ENCODE measurements at regions not wholly inside any gene's neighbourhood (a gene's known extent, or its start where the extent isn't known, plus 50 kb on each side); places are given as distances from the start of the nearest gene placed in this dataset.

DNA sequence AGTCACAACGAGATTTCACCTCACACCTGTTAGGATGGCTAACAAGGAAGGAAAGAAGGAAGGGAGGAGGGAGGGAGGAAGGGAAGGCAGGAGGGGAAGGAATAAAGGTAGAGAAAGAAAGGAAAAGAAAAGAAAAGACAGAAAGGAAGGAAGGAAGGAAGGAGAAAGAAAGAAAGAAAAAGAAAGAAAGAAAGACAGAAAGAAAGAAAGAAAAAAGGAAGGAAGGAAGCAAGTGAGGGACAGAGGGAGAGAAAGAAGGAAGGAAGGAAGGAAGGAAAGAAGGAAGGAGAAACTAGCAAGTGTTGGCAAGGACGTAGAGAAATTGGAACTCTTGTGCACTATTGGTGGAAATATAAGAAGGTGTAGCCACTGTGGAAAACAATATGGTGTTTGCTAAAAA is 52.2 kb downstream of the CCDC185 start:
- no peak for DNase-seq

DNA sequence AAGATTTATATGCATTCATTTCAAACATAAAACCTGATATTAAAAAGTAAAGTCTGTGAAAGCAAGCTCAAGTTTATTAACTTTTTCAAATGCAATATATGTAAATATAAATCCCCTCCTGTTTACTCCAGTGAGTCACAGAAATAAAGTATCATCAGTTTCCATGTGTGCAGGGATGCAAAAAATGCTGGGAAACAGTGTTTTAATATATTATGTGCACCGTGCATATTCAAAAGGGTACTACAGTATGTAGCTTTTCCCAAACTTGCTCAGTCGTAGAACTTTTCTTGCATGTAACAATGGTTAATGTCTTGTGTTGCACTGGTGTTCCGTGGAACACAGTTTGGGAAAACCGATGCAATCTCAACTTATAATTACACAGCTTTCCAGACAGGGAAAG is 60.7 kb downstream of the CCDC185 start:
- DNase-seq: no peak

DNA sequence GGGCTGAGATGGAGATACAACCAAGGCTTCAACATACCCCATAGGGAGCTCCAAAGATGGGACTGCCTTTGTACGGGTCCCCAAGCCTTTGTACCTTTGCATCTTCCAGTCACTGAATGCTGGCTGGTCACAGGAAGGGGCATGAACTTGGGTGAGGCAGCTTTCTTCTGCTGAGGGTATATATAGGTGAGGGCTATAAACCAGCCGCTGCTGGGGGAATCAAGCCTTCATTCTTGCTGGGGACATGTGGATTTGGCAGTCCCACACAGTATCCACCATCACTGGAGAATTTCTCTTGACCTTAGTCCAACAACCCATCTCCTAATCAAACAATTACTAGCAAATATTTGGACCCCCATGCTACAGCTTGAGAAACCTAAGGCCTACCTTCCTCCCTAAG is 61.7 kb downstream of the CCDC185 start:
- no peak for DNase-seq

DNA sequence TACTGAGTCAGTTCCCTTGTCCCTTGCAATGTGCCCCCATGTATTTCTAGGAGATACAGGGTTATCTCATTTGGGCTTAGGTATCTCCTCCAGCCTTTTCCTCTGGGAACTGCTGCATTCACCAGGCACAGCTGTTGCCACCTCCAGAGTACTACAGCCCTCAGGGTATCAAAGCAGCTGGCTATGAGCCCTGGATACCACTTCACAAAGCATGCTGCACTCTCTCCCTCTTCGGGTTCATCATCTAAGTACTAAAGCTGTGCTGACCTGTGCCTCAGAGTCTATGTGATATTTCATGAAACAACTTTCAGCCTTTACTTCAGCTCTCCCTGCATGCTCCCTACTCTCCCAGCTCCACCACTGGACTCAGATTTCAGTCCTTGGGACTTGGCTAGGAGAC is 62.3 kb downstream of the CCDC185 start:
- no peak for DNase-seq

DNA sequence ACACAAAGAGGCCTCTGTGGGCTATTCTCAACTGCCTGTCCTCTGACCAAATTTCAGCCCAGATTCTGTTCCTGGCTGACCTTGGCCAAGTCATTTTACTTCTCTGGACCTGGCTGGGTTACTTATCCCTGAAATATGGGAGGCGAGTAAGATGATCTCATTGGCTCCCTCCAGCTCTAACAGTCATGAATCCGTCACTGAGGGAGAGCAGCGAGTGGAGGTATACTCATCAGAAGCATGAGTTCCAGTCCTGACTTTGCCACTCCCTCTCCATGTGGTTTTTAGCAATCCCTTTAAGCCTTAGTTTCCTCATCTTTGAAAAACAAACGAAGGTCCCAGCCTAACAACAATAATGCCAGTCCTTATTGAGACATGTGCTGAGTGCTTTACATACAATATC is 63.5 kb downstream of the CCDC185 start:
- no peak for DNase-seq

DNA sequence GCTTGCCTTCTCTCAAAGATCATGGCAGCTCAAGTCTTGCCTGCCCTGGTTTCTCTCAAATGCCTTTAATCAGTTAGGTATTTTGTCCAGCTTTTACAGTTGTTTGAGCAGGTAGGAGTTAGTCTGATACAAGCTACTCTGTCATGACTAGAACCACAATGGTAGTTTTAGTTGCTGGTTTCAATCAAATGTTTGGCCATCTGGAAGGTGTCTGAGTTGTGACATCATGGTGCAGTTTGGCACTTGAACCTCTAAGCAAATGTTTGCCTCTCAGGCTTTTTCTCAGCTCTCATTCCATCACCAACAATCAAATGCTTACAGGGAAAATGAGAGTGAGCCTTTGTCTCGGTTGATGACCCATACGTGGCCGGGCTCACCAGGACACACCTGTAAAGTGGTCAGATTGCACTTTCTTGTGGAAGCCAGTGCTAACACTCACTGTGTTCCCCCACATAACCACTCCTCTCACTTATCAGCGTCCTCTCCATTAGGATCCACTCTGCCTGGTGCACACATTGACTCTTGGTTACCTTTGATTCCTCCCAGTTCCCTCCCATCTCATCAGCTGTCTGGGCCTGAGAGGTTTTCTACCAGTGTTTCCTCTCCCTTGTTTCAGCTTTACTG is 67.5 kb downstream of the CCDC185 start:
- no peak for DNase-seq

DNA sequence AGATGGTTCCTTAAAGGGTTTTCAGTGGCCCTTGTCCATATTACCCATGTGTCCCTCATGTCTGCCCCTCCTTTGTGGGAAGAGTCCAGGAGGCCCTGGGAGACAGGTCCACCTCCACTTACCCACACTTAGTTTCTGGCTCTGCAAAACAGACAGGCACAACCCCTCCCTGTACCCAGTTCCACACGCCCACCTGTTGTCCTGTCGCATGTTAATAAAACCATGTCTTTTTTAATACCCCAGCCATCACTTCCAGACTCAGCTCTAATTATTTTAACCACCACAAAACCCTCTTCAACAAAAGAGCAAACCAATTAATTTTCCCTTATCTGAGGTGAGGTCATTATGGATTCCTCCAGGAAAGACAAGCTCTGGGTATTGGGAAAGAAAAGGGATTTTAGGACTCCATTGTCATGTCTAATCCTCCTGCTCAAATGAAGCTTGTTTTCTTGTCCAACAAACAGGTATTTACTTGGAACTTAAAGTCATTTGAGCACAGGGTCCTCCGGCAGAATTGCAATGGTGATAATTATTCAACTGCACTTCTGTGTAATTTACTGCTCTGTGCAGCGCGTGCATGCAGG is 68.9 kb downstream of the CCDC185 start:
- DNase-seq: no peak

DNA sequence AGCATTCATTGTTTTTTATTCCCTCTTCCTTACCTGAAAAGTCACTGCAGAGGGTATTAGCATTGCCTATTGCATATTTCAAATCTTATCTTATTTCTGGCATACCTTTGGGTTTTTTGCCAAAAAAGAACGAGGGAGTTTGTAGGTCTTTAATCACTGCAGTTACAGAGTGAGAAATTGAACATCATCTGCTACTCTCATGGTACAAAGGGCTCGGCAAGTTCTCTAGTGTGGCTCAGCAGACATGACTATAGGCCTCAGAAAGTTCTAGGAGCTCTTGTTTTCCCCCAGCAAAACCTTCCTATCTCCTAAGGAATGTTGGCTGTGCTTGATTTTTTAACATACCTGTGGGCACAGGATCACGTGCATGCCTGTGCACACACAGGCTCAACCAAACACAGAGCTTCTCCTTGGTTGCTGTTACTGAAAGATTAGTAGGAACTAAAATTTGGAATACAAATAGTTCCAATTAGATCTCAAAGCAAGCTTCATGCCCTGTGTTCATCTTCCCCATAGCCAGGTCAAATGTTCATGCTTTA is 69.7 kb downstream of the CCDC185 start:
- DNase-seq: no peak

DNA sequence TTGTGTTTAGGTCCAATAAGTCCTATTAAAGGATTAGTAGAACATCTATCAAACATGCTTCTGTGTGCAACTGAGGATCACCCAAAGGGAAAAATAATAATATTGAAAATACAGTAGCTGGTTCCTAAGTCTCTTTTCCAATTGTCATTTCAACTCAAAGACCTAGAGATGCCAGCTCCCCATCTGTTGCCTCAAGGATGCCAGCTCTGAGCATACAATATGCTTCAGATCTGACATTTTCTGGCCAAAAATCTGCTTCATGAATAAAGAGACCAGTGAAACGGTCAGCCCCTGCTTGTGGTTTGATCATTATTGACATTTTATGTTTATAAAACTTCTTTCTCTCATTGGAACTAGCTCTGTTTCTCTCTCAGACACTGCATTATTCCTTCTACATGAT is 72.9 kb downstream of the CCDC185 start:
- DNase-seq: no peak

DNA sequence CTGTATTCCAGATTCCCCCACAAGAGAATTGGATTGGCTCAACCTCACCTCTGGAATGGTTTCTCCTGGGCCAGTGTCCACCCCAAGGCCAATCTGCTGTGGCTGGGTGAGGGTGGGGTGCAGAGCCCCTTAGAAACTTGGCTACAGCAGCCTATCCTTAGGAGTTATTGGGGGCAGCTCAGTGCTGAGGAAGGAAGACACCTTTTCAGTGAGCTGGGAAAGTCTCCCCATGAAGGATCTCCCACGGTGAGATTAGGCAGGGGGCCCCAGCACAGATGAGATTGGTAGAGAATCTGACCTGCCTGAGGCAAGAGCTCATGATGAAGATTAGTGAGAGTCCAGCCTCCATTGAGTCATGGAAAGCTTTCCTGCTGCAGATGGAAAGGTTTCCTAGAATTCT is 78.4 kb downstream of the CCDC185 start:
- DNase-seq: no peak

DNA sequence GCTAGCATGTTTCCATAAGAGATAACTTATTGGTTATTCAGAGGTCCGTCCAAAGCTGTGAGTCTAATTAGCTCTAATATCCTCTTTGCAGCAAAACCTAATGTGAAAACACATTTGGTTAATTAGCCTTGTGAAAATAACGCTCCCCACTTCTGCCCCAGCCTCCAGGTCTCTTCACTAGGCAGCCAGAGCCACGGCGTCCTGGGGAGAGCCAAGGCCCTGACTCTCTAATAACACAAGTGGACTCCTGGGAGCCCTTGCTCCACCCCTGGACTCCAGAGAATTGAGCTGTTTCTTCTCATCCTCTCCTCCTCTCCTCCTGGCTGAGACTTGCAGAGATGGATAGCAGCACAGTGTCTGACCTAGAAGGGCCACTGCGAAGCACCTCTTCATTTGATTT is 78.8 kb downstream of the CCDC185 start:
- DNase-seq: no peak

DNA sequence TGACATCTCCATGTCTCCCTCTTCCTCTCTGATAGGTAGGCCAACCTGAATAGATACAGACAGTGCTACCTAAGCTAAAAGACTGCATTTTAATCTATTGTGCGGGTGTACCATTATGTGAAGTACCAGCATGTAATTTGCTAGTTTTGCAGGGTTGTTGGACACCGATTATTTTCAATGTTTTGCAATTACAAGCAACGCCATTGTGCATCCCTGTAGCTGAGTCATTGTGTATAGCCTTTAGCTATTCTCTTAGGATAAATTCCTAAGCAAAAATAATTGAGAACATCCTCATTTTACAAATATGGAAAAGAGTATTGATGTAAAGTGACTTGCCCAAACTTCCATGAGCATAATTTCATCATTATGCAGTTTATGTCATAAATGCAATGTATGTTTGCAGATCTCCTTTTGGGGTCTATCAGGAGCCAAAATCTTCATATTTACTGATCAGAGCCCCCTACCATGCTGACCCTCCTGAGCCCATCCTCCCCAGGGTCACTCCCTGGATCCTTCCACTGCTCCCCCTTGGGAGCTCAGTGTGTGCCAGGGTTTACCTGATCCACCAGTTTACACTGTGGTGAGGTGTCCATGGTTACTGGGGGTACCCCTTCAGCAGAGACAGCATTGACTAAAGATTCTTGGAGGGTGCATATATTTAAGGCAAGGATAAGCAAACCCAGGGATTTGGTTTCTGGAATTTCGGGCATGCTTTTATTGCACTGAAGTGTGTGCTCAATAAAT is 80.6 kb downstream of the CCDC185 start:
- DNase-seq: no peak

DNA sequence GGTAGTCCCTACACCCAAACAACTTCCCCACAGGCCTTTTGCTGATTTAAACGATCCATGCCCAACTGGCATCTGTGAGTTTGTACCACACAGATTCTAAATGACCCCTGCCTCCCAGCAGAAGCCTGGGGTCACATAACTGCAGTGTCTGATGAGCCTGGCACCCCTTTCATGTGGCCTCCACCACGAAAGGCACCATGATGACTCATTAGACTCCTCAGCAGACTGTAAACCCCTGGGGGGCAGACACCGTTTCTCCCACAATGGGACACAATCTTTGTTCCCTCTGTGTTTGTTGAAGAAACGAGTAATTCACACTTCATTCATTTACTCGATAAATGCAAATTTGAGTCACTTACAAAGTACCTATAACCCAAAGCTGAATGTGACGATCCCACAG is 81.6 kb downstream of the CCDC185 start:
- DNase-seq: no peak

DNA sequence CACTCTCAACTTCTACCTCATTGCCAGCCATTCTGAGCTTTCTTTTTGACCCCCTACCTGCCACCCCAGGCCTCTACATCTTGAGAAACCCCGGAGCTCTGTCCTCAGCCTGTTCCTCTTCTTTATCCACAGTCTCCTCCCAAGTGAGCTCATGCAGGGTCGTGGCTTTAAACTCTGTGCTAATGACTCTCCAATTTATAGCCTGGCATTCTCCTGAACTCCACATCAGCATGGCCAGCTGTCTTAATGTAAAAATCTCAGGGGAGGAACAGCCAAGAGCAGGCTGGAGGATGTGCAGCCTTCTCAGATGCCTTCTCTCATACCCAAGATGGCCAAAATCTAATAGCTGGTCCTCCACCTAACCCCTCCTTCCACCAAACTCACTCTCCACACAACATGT is 84.2 kb downstream of the CCDC185 start:
- no peak for DNase-seq

DNA sequence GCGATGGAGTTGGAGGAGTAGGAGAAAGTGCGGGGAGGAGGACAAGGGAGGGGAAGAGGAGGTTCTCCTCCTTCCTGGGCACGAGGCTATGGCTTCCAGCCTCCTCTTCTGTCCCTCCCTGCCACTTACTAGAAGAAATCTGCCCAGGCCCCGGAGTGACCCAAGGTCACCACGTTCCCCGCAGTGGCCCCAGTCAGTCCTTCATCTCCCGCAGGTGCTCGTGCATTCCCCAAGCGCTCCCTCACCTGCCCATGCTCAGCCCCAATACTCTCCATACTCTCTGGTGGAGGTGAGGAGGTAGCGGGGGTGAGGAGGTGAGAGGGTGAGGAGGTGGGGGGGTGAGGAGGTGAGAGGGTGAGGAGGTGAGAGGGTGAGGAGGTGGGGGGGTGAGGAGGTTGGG is 85.4 kb downstream of the CCDC185 start:
- DNase-seq: no peak

DNA sequence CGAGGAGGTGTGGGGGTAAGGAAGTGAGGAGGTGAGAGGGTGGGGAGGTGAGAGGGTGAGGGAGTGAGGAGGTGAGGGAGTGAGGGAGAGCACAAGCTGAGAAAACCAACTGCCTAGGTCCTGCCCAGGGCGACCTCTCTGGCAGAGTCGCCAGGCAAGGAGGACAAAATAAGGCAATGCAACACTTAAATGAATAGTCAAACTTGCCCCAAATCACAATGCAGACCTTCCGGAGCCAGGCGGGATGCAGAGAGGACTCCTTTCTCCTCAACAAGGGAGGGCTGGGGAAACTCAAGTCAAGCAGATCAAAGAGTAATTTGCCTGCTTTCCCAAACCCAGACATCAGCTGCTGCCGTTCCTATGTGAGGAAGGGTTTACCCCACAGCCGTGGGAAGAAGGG is 86.0 kb downstream of the CCDC185 start:
- DNase-seq: no peak

DNA sequence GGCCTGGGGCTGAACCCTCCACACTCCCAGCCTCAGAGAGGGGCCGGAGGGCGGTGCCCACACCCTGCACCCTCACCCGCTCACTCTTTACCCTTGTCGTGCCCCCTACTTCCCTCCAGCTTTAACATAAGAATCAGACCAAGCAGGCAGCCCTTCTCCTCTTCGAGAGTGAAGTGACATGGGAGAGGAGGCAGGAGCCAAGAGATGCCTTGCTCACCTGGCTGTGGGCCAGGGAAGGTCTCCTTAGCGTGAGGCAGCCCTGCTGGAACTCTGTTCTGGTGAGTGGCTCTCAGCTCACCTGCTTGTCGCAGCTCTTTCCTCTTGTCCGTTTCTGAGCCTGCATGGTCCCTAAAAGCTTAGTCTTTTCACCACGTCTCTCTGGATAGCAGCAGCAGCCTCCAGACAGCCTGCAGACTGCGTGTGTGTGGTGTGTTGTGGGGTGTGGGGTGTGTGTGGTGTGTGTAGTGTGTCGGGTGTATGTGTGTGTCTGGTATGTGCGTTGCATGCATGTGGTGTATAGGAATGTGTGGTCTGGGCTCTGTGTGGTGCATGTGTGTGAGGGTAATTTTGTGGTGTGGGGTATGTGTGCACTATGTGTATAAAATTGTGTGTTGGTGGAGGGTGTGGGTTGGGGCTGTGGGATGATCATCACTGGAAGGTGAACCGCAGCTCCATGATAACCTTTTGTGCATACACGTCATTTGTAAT is 86.7 kb downstream of the CCDC185 start:
- no peak for DNase-seq

DNA sequence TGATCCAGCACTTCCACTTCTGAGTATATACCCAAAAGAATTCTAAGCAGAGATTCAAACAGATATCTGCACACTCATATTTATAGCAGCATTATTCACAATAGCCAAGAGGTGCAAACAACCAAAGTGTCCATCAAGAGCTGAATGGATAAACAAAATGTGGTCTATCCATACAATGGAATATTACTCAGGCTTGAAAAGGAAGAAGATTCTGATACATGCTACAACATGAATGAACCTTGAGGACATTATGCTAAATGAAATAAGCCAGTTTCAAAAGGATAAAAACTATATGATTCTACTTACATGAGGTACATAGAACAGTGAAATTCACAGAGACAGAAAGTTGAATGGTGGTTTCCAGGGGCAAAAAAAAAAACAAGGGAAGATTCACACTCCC is 88.9 kb downstream of the CCDC185 start:
- no peak for DNase-seq

DNA sequence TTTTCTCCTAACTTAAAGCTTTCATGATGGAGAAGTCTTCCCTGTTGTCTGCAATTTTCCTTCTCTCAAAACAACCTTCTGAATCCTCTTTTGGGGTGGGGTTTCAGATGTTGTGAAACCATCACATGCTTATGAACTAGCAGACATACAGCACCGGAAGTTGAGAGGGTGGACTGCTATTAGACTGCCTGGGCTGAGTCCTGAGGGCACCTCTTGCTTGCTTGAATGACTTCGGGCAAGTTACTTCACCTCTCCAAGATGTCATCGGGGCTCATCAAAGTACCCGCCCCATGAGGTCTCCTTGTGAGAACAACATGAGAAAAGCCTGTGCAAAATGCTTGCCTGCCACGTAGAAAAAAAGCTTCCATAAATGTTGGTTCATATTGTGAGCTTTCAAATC is 89.6 kb downstream of the CCDC185 start:
- DNase-seq: no peak

DNA sequence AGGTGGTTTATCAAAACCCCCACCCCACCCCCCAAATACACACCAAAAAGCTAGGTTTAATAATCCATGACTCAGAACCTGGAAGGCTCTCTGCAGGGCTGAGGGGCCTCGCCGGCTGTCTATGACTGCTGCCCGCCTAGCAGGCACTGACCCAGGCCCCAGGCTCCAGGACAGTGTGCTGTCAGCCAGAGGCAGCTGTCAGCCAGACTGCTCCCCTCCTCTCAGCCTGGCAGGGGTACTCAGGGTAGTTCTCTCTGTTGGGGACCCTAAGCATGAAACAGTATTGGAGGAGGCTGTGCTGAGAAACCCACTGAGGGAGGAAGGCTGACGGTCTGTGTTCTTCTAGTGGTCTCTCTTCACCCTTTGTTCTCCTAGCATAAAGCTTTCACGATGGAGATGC is 90.3 kb downstream of the CCDC185 start:
- DNase-seq: no peak

DNA sequence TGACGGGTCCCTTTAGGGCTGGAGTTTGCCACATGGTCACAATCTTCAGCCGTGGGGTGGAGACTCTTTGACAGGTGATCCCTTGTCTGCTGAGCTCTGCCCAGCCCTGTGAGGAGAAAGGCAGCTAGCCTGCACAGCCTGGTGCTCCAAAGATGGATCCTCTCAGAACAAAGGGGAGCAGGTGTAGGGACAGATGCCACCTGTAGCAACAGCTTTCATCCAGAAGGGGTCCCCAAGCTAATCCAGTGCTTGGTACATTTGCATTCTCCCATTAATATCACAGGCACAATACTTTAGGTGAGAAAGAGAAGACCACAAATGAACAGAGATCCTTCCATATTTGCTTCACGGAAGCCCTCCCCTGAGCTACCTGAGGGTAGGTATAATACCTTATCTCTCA is 93.2 kb downstream of the CCDC185 start:
- DNase-seq: no peak

DNA sequence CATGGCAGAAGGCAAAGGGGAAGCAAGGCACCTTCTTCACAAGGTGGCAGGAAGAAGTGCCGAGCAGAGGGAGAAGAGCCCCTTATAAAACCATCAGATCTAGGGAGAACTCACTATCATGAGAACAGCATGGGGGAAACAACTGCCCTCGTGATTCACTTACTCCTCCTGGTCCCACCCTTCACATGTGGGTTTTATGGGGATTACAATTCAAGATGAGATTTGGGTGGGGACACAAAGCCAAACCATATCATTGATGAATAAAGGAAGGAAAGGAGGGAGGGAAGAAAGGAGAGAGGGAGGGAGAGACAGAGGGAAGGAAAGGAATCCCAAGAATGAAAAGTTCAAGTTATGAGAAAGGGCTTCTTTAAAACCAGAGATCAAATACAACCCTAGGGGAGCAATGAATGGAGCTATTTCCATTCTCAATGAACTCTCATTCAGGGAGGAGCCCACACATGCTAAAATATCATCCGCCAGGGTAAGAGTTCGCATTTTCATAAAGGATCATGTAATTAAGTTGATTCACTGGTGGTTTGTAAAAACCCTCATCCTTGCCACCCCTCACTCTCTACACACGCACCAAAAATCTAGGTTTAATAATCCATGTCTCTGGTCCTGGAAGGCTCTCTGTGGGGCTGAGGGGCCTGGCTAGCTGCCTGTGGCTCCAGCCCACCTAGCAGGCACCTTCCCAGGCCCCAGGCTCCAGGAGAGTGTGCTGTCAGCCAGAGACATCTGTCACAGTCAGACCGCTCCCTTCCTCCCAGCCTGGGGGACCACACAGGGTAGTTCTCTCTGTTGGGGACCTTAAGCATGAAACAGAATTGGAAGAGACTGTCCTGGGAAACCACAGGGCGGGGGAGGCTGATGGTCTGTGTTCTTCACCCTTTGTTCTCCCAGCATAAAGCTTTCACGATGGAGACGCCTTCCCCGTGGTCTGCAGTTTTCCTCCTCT is 94.0 kb downstream of the CCDC185 start:
- peak; percentile 34 for DNase-seq

DNA sequence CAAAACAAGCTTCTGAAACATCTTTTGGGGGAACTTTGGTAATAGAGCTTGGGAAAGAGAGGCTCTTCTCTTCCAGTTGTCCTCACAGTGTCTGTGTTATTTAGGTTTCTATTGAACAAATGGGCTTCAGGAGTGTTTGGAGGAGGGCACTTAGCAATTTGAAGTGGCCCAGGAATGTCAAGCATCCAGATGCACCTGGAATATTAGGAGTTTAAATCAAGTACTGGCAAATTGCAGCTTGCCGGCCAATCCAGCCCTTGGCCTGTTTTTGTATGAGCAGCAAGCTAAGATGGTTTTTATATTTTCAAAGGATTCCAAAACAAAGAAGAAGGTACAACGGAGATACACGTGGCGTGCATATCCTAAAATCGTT is 94.7 kb downstream of the CCDC185 start:
- no peak for DNase-seq

Data from left hindlimb (tissue), 1 donor.